MG63 (cell line): ENCODE measurements at regions not wholly inside any gene's neighbourhood (a gene's known extent, or its start where the extent isn't known, plus 50 kb on each side); places are given as distances from the start of the nearest gene placed in this dataset.

Experiments used
- DNase-seq: peaks from one replicate; pipeline ENCODE4 v3.0.0-alpha.2; 2020
- H3K27me3 ChIP-seq: fragments of 250-450 bp; sonication (Bioruptor Pico); 2 replicates; pipeline ENCODE4 v1.5.1; 2020; ENCODE audit warnings: mild to moderate bottlenecking, moderate library complexity
- H3K36me3 ChIP-seq: fragments of 250-450 bp; sonication (Bioruptor Pico); 2 replicates; pipeline ENCODE4 v1.5.1; 2020; ENCODE audit warnings: mild to moderate bottlenecking, moderate library complexity
- H3K4me3 ChIP-seq: fragments of 250-450 bp; sonication (Bioruptor Pico); 2 replicates; pipeline ENCODE4 v1.5.1; 2020; ENCODE audit warnings: mild to moderate bottlenecking, moderate library complexity
- H3K9me3 ChIP-seq: fragments of 250-450 bp; sonication (Bioruptor Pico); 2 replicates; pipeline ENCODE4 v1.5.1; 2020; ENCODE audit warnings: mild to moderate bottlenecking, moderate library complexity

GRCh38 chr5:173831196-173831914, 56.8 kb upstream of the CPEB4 start:
- H3K9me3 ChIP-seq: no peaks in the 10 kb centered on the region
- no peak overlapping the region for H3K4me3 ChIP-seq
- DNase-seq: no peak
- no peaks in the 10 kb centered on the region for H3K27me3 ChIP-seq
- H3K36me3 ChIP-seq: no peaks in the 10 kb centered on the region

GRCh38 chr5:173832386-173832785, 55.8 kb upstream of the CPEB4 start:
- Histone ChIP-seq H3K4me3 (no peak overlapping the region), H3K9me3 (no peaks in the 10 kb centered on the region), H3K36me3 (no peaks in the 10 kb centered on the region), H3K27me3 (no peaks in the 10 kb centered on the region)
- DNase-seq: no peak

GRCh38 chr5:173833196-173833985, 54.8 kb upstream of the CPEB4 start:
- Histone ChIP-seq H3K9me3 (no peaks in the 10 kb centered on the region), H3K27me3 (no peaks in the 10 kb centered on the region), H3K36me3 (no peaks in the 10 kb centered on the region), H3K4me3 (no peak overlapping the region)
- DNase-seq: no peak

- Histone ChIP-seq H3K36me3 (no peaks in the 10 kb centered on the region), H3K27me3 (no peaks in the 10 kb centered on the region), H3K4me3 (no peak overlapping the region), H3K9me3 (no peaks in the 10 kb centered on the region)
- no peak for DNase-seq
Observed at GRCh38 chr5:173834071-173834771, 53.9 kb upstream of the CPEB4 start.

GRCh38 chr5:173835131-173835530, 53.0 kb upstream of the CPEB4 start:
- no peak for DNase-seq
- Histone ChIP-seq H3K36me3 (no peaks in the 10 kb centered on the region), H3K9me3 (no peaks in the 10 kb centered on the region), H3K4me3 (no peak overlapping the region), H3K27me3 (no peaks in the 10 kb centered on the region)

- no peaks in the 10 kb centered on the region for H3K27me3 ChIP-seq
- DNase-seq: no peak
- no peak overlapping the region for H3K4me3 ChIP-seq
- H3K9me3 ChIP-seq: no peaks in the 10 kb centered on the region
- no peaks in the 10 kb centered on the region for H3K36me3 ChIP-seq
Observed at GRCh38 chr5:173835661-173836060, 52.5 kb upstream of the CPEB4 start.

GRCh38 chr5:173837654-173838053, 50.5 kb upstream of the CPEB4 start:
- no peaks in the 10 kb centered on the region for H3K27me3 ChIP-seq
- no peaks in the 10 kb centered on the region for H3K9me3 ChIP-seq
- H3K4me3 ChIP-seq: no peak overlapping the region
- no peak for DNase-seq
- no peaks in the 10 kb centered on the region for H3K36me3 ChIP-seq
